WTC11 (cell line): ENCODE measurements at regions not wholly inside any gene's neighbourhood (a gene's known extent, or its start where the extent isn't known, plus 50 kb on each side); places are given as distances from the start of the nearest gene placed in this dataset.

Experiments used
- ATAC-seq: fragments of 200-7000 bp; cut with Tn5 transposase; 2 replicates; pipeline ENCODE4 v1.10.0; 2021; ENCODE audit warnings: mild to moderate bottlenecking, moderate library complexity
- CTCF ChIA-PET: fragments of 300-600 bp; sonication (Branson Sonifier 250); formaldehyde crosslinking; loops from one replicate; lab custom pipeline; 2021; ENCODE audit warnings: antibody characterized with exemption; lab: Charles Lee
- POLR2A ChIA-PET: fragments of 350-600 bp; sonication (Branson Sonifier 250); formaldehyde crosslinking; loops from one replicate; lab custom pipeline; 2021; ENCODE audit warnings: antibody characterized with exemption; lab: Charles Lee
- DNase-seq: peaks from one replicate; pipeline ENCODE4 v3.0.0; 2021; ENCODE audit warnings: low spot score
- H3K27ac Mint-ChIP-seq: 2 replicates; pipeline ENCODE4 v1.8.0; 2021; ENCODE audit warnings: mixed read lengths
- H3K27me3 Mint-ChIP-seq: 2 replicates; pipeline ENCODE4 v1.8.0; 2021; ENCODE audit warnings: low read depth, mild to moderate bottlenecking, moderate library complexity, mixed read lengths
- H3K36me3 Mint-ChIP-seq: 2 replicates; pipeline ENCODE4 v1.8.0; 2021; ENCODE audit warnings: mixed read lengths
- H3K4me1 Mint-ChIP-seq: 2 replicates; pipeline ENCODE4 v1.8.0; 2022; ENCODE audit warnings: mixed read lengths
- H3K4me3 Mint-ChIP-seq: 2 replicates; pipeline ENCODE4 v1.8.0; 2021; ENCODE audit warnings: mild to moderate bottlenecking, moderate library complexity, mixed read lengths
- H3K9me3 Mint-ChIP-seq: 2 replicates; pipeline ENCODE4 v1.8.0; 2021; ENCODE audit warnings: mixed read lengths
- ARID4B ChIP-seq: sonication (generic); formaldehyde crosslinking; IDR thresholded peaks from 2 replicates; pipeline ENCODE4 v1.8.0; 2023; ENCODE audit warnings: missing genetic modification reagents, mild to moderate bottlenecking, borderline replicate concordance
- CREB1 ChIP-seq: sonication (generic); formaldehyde crosslinking; IDR thresholded peaks from 2 replicates; pipeline ENCODE4 v1.8.0; 2023; ENCODE audit warnings: mild to moderate bottlenecking, missing genetic modification reagents
- ELF4 ChIP-seq: sonication (generic); formaldehyde crosslinking; IDR thresholded peaks from 2 replicates; pipeline ENCODE4 v1.8.1; 2022; ENCODE audit warnings: low read depth, mild to moderate bottlenecking, moderate library complexity, missing genetic modification reagents
- ESRRA ChIP-seq: sonication (generic); formaldehyde crosslinking; IDR thresholded peaks from 2 replicates; pipeline ENCODE4 v1.8.1; 2022; ENCODE audit warnings: mild to moderate bottlenecking, missing genetic modification reagents, borderline replicate concordance
- GABPB1 ChIP-seq: sonication (generic); formaldehyde crosslinking; IDR thresholded peaks from 2 replicates; pipeline ENCODE4 v1.8.1; 2023; ENCODE audit warnings: mild to moderate bottlenecking, missing genetic modification reagents
- GTF2I ChIP-seq: fragments of 250-450 bp; sonication (Bioruptor Pico); conservative IDR thresholded peaks from 2 replicates; pipeline ENCODE4 v1.4.0; 2021; ENCODE audit warnings: mild to moderate bottlenecking
- MLX ChIP-seq: sonication (generic); formaldehyde crosslinking; IDR thresholded peaks from 2 replicates; pipeline ENCODE4 v1.8.1; 2023; ENCODE audit warnings: mild to moderate bottlenecking, missing genetic modification reagents, moderate library complexity
- NFATC4 ChIP-seq: fragments of 250-450 bp; sonication (Bioruptor Pico); IDR thresholded peaks from 2 replicates; pipeline ENCODE4 v1.9.0; 2021; ENCODE audit warnings: mild to moderate bottlenecking
- NFE2L1 ChIP-seq: sonication (generic); formaldehyde crosslinking; IDR thresholded peaks from 2 replicates; pipeline ENCODE4 v1.8.1; 2023; ENCODE audit warnings: missing genetic modification reagents
- OVOL2 ChIP-seq: fragments of 250-450 bp; sonication (Bioruptor Pico); IDR thresholded peaks from 2 replicates; pipeline ENCODE4 v1.9.0; 2021; ENCODE audit warnings: mild to moderate bottlenecking, borderline replicate concordance
- RORB ChIP-seq: fragments of 250-450 bp; sonication (Bioruptor Pico); IDR thresholded peaks from 2 replicates; pipeline ENCODE4 v1.9.0; 2021; ENCODE audit warnings: mild to moderate bottlenecking
- SMAD3 ChIP-seq: sonication (generic); formaldehyde crosslinking; IDR thresholded peaks from 2 replicates; pipeline ENCODE4 v1.8.0; 2022; ENCODE audit warnings: missing genetic modification reagents, mild to moderate bottlenecking, borderline replicate concordance
- SP1 ChIP-seq: sonication (generic); formaldehyde crosslinking; conservative IDR thresholded peaks from 2 replicates; pipeline ENCODE4 v1.8.1; 2022; ENCODE audit warnings: missing genetic modification reagents
- TP53 ChIP-seq: sonication (generic); formaldehyde crosslinking; IDR thresholded peaks from 2 replicates; pipeline ENCODE4 v1.8.1; 2023; ENCODE audit warnings: mild to moderate bottlenecking, missing genetic modification reagents
- ZNF263 ChIP-seq: sonication (generic); formaldehyde crosslinking; IDR thresholded peaks from 2 replicates; pipeline ENCODE4 v1.8.1; 2022; ENCODE audit warnings: low read depth, mild to moderate bottlenecking, moderate library complexity, missing genetic modification reagents
- ZNF425 ChIP-seq: fragments of 250-450 bp; sonication (Bioruptor Pico); conservative IDR thresholded peaks from 2 replicates; pipeline ENCODE4 v1.9.0; 2021; ENCODE audit warnings: mild to moderate bottlenecking
- TF ChIP-seq, protein P1 (sequence below): sonication (generic); formaldehyde crosslinking; conservative IDR thresholded peaks from 2 replicates; pipeline ENCODE4 v1.8.1; 2023; ENCODE audit warnings: mild to moderate bottlenecking, low read depth, missing genetic modification reagents, moderate library complexity
- TF ChIP-seq, protein P2 (sequence below): sonication (generic); formaldehyde crosslinking; IDR thresholded peaks from 2 replicates; pipeline ENCODE4 v1.8.0; 2023; ENCODE audit warnings: mild to moderate bottlenecking, missing genetic modification reagents
- TF ChIP-seq, protein P3 (sequence below): sonication (generic); formaldehyde crosslinking; IDR thresholded peaks from 2 replicates; pipeline ENCODE4 v1.8.1; 2023; ENCODE audit warnings: mild to moderate bottlenecking, missing genetic modification reagents
- TF ChIP-seq, protein P4 (sequence below): sonication (generic); formaldehyde crosslinking; IDR thresholded peaks from 2 replicates; pipeline ENCODE4 v1.8.0; 2022; ENCODE audit warnings: mild to moderate bottlenecking, missing genetic modification reagents

DNA sequence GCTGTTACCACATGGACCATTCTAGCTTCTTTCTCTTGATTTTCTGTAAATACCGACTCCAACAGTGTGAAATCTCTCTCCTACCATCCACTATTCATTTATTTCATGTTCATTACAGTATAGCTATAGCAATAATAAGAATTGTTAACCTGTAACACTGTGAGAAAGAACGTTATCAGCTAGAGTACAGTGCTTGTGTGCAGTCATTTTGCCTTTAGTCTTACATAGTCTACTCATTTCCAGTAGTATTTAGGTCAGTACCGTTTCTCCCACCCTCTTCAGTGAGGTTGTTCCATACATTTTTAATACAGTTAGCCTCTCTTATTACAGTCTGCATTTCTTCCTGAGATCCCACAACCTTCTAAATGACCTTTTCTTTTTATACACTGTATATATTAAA lies 257.1 kb downstream of the LY86 start:
- Mint-ChIP-seq H3K4me3 (no peak overlapping the region), H3K36me3 (peaks cover 3% of the 10 kb centered on the region; the same call in 1 of the 2 replicates), H3K27me3 (peaks cover 9% of the 10 kb centered on the region), H3K4me1 (peaks cover 11% of the 10 kb centered on the region), H3K9me3 (peaks cover 21% of the 10 kb centered on the region)
- no peak for DNase-seq
- CTCF ChIA-PET, result no interaction called here
- TF ChIP-seq, protein P1, sequence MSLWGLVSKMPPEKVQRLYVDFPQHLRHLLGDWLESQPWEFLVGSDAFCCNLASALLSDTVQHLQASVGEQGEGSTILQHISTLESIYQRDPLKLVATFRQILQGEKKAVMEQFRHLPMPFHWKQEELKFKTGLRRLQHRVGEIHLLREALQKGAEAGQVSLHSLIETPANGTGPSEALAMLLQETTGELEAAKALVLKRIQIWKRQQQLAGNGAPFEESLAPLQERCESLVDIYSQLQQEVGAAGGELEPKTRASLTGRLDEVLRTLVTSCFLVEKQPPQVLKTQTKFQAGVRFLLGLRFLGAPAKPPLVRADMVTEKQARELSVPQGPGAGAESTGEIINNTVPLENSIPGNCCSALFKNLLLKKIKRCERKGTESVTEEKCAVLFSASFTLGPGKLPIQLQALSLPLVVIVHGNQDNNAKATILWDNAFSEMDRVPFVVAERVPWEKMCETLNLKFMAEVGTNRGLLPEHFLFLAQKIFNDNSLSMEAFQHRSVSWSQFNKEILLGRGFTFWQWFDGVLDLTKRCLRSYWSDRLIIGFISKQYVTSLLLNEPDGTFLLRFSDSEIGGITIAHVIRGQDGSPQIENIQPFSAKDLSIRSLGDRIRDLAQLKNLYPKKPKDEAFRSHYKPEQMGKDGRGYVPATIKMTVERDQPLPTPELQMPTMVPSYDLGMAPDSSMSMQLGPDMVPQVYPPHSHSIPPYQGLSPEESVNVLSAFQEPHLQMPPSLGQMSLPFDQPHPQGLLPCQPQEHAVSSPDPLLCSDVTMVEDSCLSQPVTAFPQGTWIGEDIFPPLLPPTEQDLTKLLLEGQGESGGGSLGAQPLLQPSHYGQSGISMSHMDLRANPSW (CRISPR knock-in tag), result no peak
- TF ChIP-seq GTF2I (CRISPR knock-in tag) (no peak), NFE2L1 (CRISPR knock-in tag) (no peak), TP53 (CRISPR knock-in tag) (no peak), SMAD3 (CRISPR knock-in tag) (no peak), SP1 (CRISPR knock-in tag) (no peak), ELF4 (no peak), ARID4B (CRISPR knock-in tag) (no peak), GABPB1 (CRISPR knock-in tag) (no peak), NFATC4 (CRISPR knock-in tag) (no peak), RORB (CRISPR knock-in tag) (no peak), OVOL2 (no peak), ESRRA (CRISPR knock-in tag) (no peak), ZNF425 (CRISPR knock-in tag) (no peak), CREB1 (no peak), MLX (CRISPR knock-in tag) (no peak), ZNF263 (CRISPR knock-in tag) (no peak)
- TF ChIP-seq, protein P2, sequence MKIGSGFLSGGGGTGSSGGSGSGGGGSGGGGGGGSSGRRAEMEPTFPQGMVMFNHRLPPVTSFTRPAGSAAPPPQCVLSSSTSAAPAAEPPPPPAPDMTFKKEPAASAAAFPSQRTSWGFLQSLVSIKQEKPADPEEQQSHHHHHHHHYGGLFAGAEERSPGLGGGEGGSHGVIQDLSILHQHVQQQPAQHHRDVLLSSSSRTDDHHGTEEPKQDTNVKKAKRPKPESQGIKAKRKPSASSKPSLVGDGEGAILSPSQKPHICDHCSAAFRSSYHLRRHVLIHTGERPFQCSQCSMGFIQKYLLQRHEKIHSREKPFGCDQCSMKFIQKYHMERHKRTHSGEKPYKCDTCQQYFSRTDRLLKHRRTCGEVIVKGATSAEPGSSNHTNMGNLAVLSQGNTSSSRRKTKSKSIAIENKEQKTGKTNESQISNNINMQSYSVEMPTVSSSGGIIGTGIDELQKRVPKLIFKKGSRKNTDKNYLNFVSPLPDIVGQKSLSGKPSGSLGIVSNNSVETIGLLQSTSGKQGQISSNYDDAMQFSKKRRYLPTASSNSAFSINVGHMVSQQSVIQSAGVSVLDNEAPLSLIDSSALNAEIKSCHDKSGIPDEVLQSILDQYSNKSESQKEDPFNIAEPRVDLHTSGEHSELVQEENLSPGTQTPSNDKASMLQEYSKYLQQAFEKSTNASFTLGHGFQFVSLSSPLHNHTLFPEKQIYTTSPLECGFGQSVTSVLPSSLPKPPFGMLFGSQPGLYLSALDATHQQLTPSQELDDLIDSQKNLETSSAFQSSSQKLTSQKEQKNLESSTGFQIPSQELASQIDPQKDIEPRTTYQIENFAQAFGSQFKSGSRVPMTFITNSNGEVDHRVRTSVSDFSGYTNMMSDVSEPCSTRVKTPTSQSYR (CRISPR knock-in tag), result no peak
- TF ChIP-seq, protein P3, sequence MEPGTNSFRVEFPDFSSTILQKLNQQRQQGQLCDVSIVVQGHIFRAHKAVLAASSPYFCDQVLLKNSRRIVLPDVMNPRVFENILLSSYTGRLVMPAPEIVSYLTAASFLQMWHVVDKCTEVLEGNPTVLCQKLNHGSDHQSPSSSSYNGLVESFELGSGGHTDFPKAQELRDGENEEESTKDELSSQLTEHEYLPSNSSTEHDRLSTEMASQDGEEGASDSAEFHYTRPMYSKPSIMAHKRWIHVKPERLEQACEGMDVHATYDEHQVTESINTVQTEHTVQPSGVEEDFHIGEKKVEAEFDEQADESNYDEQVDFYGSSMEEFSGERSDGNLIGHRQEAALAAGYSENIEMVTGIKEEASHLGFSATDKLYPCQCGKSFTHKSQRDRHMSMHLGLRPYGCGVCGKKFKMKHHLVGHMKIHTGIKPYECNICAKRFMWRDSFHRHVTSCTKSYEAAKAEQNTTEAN (CRISPR knock-in tag), result no peak
- TF ChIP-seq, protein P4, sequence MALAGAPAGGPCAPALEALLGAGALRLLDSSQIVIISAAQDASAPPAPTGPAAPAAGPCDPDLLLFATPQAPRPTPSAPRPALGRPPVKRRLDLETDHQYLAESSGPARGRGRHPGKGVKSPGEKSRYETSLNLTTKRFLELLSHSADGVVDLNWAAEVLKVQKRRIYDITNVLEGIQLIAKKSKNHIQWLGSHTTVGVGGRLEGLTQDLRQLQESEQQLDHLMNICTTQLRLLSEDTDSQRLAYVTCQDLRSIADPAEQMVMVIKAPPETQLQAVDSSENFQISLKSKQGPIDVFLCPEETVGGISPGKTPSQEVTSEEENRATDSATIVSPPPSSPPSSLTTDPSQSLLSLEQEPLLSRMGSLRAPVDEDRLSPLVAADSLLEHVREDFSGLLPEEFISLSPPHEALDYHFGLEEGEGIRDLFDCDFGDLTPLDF (CRISPR knock-in tag), result no peak
- TF ChIP-seq, all 79 proteins: peak for 0
- POLR2A ChIA-PET, result no interaction called here
- no peak overlapping the region for H3K27ac Mint-ChIP-seq
- ATAC-seq, result no peak
